ENCODE measurements at regions not wholly inside any gene's neighbourhood (a gene's known extent, or its start where the extent isn't known, plus 50 kb on each side); places are given as distances from the start of the nearest gene placed in this dataset.

DNA sequence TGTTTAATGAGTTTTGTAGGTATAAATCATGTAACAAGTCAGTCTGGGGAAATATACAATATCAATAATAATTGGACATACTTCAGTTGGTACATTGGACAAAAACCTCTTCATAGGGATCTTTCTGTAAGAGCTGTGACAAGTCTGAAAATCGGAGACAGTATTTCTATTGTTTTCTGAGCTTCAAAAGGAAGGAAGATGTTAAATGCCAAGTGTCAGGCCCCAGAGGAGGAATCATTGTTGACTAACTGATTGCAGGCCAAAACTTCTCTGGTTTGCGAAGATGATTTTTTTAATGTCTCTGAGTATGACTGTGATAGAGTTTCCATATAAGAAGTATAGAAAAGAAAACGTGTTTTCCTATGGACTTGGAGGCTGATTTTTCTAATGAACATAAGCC lies 316.4 kb downstream of the RNF144B start:
- TF ChIP-seq CTCF (IDR thresholded peaks at IDR 0.05) (no peak), POLR2A (IDR thresholded peaks at IDR 0.05) (no peak)
